K562 (cell line): ENCODE measurements at regions not wholly inside any gene's neighbourhood (a gene's known extent, or its start where the extent isn't known, plus 50 kb on each side); places are given as distances from the start of the nearest gene placed in this dataset.

Experiments used
- ATAC-seq: fragments of 200-7000 bp; cut with Tn5 transposase; 3 replicates; pipeline ENCODE4 v1.9.1; 2020; ENCODE audit warnings: moderate library complexity
- BruUV-seq: library from RNA; stranded (reverse); fragments of 400-500 nt; replicated peaks from 2 replicates; lab custom pipeline; 2021; lab: Mats Ljungman, UMichigan
- CTCF ChIA-PET: fragments of 300-600 bp; formaldehyde crosslinking; extraction: SDS; loops from one replicate; lab custom pipeline; 2021; ENCODE audit warnings: low intra/inter-chr PET ratio; lab: Yijun Ruan, JAX
- POLR2A ChIA-PET: fragments of 300-600, 350-650 bp; sonication (Branson Sonifier 250); formaldehyde crosslinking; extraction: SDS; loops from one replicate; lab custom pipeline; 2021; ENCODE audit warnings: antibody characterized with exemption, inconsistent platforms; lab: Yijun Ruan, JAX
- DNase-seq, 4 experiments: peaks; one replicate each; pipeline versions ENCODE4 v3.0.0 to v3.0.0-alpha.2; 2011 to 2018; ENCODE audit warnings: low spot score in 3 of 4, mixed read lengths in 3 of 4; ENCODE audit errors: extremely low read depth in 1 of 4
- FAIRE-seq: peaks from 2 replicates; lab custom pipeline; 2011; peaks lifted over from hg19 to GRCh38; lab: Jason Lieb, UNC
- H2AFZ ChIP-seq: 2 replicates; pipeline ENCODE4 v1.6.0; 2011; ENCODE audit warnings: low read depth, low read length, control low read depth, inconsistent platforms
- H3K27ac ChIP-seq: fragments of 200-600 bp; 3 replicates; pipeline ENCODE4 v1.8.0; 2011; ENCODE audit warnings: low read depth, mild to moderate bottlenecking, control low read depth, inconsistent platforms, low read length, moderate library complexity, mixed read lengths; ENCODE audit errors: extremely low read depth
- H3K27me3 ChIP-seq, 2 experiments: fragments of 300-600 bp in 1 of 2; 2 replicates in 1 of 2; 3 replicates in 1 of 2; pipeline versions ENCODE4 v1.6.0 to v1.8.0; 2011; ENCODE audit warnings: inconsistent platforms in 2 of 2, low read length in 2 of 2, mild to moderate bottlenecking in 1 of 2, mixed read lengths in 1 of 2, moderate library complexity in 1 of 2; ENCODE audit not compliant: control insufficient read depth in 2 of 2, insufficient read depth in 2 of 2
- H3K36me3 ChIP-seq: fragments of 300-600 bp; 3 replicates; pipeline ENCODE4 v1.8.0; 2011; ENCODE audit warnings: mild to moderate bottlenecking, low read length, inconsistent platforms; ENCODE audit not compliant: control insufficient read depth, insufficient read depth
- H3K4me1 ChIP-seq, 2 experiments: fragments of 200-600 bp in 1 of 2; replicated peaks in 1 of 2; 2 replicates in 1 of 2; 3 replicates in 1 of 2; pipeline versions ENCODE4 v1.5.1 to v1.8.0; 2011; ENCODE audit warnings: inconsistent platforms in 2 of 2, low read length in 2 of 2, mild to moderate bottlenecking in 1 of 2, mixed read lengths in 1 of 2, moderate library complexity in 1 of 2; ENCODE audit not compliant: control insufficient read depth in 2 of 2, insufficient read depth in 2 of 2
- H3K4me2 ChIP-seq: 2 replicates; pipeline ENCODE4 v1.6.1; 2011; ENCODE audit warnings: low read length, control low read depth, inconsistent platforms, mixed read lengths; ENCODE audit not compliant: insufficient read depth
- H3K4me3 ChIP-seq: fragments of 200-600 bp; sonication (generic), shearing (Covaris generic); 2 replicates; pipeline ENCODE4 v1.5.1; 2016; ENCODE audit warnings: control low read depth, inconsistent platforms
- H3K79me2 ChIP-seq: fragments of 200-600 bp; 3 replicates; pipeline ENCODE4 v1.8.0; 2011; ENCODE audit warnings: low read length, inconsistent platforms; ENCODE audit not compliant: control insufficient read depth, insufficient read depth
- H3K9ac ChIP-seq, 2 experiments: 2 replicates each; pipeline versions ENCODE4 v1.6.0 to v1.6.1; 2011; ENCODE audit warnings: low read depth in 2 of 2, low read length in 2 of 2, control low read depth in 1 of 2, inconsistent platforms in 1 of 2, mild to moderate bottlenecking in 1 of 2, mixed read lengths in 1 of 2; ENCODE audit not compliant: insufficient read depth in 1 of 2
- H3K9me1 ChIP-seq: one replicate; pipeline ENCODE4 v1.6.0; 2011; ENCODE audit warnings: inconsistent platforms, mild to moderate bottlenecking, low read length, moderate library complexity; ENCODE audit not compliant: control insufficient read depth, insufficient read depth
- H3K9me3 ChIP-seq: replicated peaks from 2 replicates; pipeline ENCODE4 v1.5.1; 2011; ENCODE audit warnings: low read depth, low read length, inconsistent platforms; ENCODE audit not compliant: control insufficient read depth, insufficient read depth
- H4K20me1 ChIP-seq: replicated peaks from 2 replicates; pipeline ENCODE4 v1.6.1; 2011; ENCODE audit warnings: low read length, inconsistent platforms, mixed read lengths; ENCODE audit not compliant: control insufficient read depth, insufficient read depth
- CTCF ChIP-seq, 3 experiments: IDR thresholded peaks in 2 of 3; conservative IDR thresholded peaks in 1 of 3; 2 replicates each; pipeline ENCODE4 v1.5.1; 2011 to 2012; ENCODE audit warnings: low read length in 3 of 3, mild to moderate bottlenecking in 3 of 3, control low read depth in 2 of 3, improper control_type of control experiment in 1 of 3, inconsistent platforms in 1 of 3, low read depth in 1 of 3, mixed read lengths in 1 of 3, moderate library complexity in 1 of 3; ENCODE audit not compliant: insufficient read depth in 2 of 3
- HBP1 ChIP-seq: fragments of 450-650 bp; formaldehyde crosslinking; IDR thresholded peaks from 2 replicates; pipeline ENCODE4 v1.4.0; 2022; ENCODE audit warnings: missing genetic modification characterization
- HEY1 ChIP-seq: fragments of 250-450 bp; sonication (Bioruptor Pico); IDR thresholded peaks from 2 replicates; pipeline ENCODE4 v1.5.0; 2020; ENCODE audit warnings: mild to moderate bottlenecking, moderate library complexity, borderline replicate concordance
- PCBP1 ChIP-seq: fragments of 200-400 bp; formaldehyde crosslinking; IDR thresholded peaks from 2 replicates; pipeline ENCODE4 v1.6.1; 2018; ENCODE audit warnings: mild to moderate bottlenecking, low read depth, low read length; ENCODE audit not compliant: poor library complexity, severe bottlenecking
- SMAD1 ChIP-seq: fragments of 150-350 bp; IDR thresholded peaks from 2 replicates; pipeline ENCODE4 v1.6.1; 2014; ENCODE audit warnings: low read length, low read depth; ENCODE audit not compliant: partially characterized antibody
- SMARCB1 ChIP-seq: IDR thresholded peaks from 2 replicates; pipeline ENCODE4 v1.6.1; 2011; ENCODE audit warnings: improper control_type of control experiment, low read depth; ENCODE audit not compliant: insufficient read length
- SRSF1 ChIP-seq: fragments of 200-400 bp; formaldehyde crosslinking; IDR thresholded peaks from 2 replicates; pipeline ENCODE4 v1.6.1; 2017; ENCODE audit warnings: mild to moderate bottlenecking, low read depth, low read length, moderate library complexity
- U2AF2 ChIP-seq: fragments of 200-400 bp; formaldehyde crosslinking; optimal IDR thresholded peaks from 2 replicates; pipeline ENCODE3; 2017; ENCODE audit warnings: low read depth, mild to moderate bottlenecking, low read length
- ZBTB5 ChIP-seq: fragments of 450-650 bp; IDR thresholded peaks from 2 replicates; pipeline ENCODE4 v1.6.1; 2017; ENCODE audit warnings: antibody characterized with exemption
- ZFPM2 ChIP-seq: fragments of 250-450 bp; sonication (Bioruptor Pico); IDR thresholded peaks from 2 replicates; pipeline ENCODE4 v1.5.1; 2022; ENCODE audit warnings: mild to moderate bottlenecking
- ZKSCAN1 ChIP-seq: fragments of 150-350 bp; IDR thresholded peaks from 2 replicates; pipeline ENCODE4 v1.6.1; 2016; ENCODE audit warnings: low read depth, low read length
- ZNF395 ChIP-seq: fragments of 200-800 bp; sonication (Bioruptor generic); IDR thresholded peaks from 2 replicates; pipeline ENCODE4 v1.6.1; 2017; ENCODE audit warnings: missing genetic modification characterization, missing compliant biosample characterization
- ZNF586 ChIP-seq: fragments of 450-650 bp; formaldehyde crosslinking; conservative IDR thresholded peaks from 2 replicates; pipeline ENCODE4 v1.4.0; 2020; ENCODE audit warnings: mild to moderate bottlenecking, moderate library complexity
- WGBS: fragments of 100-300 bp; shearing (Covaris generic); methylation state at CpG from one replicate; pipeline ENCODE4 v1.1.6; 2016; ENCODE audit warnings: low coverage, mixed read lengths; ENCODE audit not compliant: insufficient coverage; ENCODE audit errors: missing lambda C conversion rate; 5-methylcytosine and 5-hydroxymethylcytosine counted together
- in situ Hi-C: fragments of 300-500 bp; cut with MboI; formaldehyde crosslinking; loops from 4 replicates; pipeline ENCODE4 v1.15.0; 2018; ENCODE audit warnings: inconsistent platforms, mixed read lengths
- intact Hi-C: fragments of 100-400 bp; cut with micrococcal nuclease; formaldehyde crosslinking; loops from 2 replicates; pipeline ENCODE4 v1.14.2; 2022

GRCh38 chr6:82040405-82041221 lies 206.9 kb downstream of the IBTK start (continued):
- TF ChIP-seq CTCF (IDR thresholded peaks at IDR 0.05 in 2 of 3, conservative IDR thresholded peaks at IDR 0.05 in 1 of 3; ENCODE audit: insufficient read depth in 2 of 3, low read depth in 1 of 3, low read length in 3 of 3) (peak; percentile 42 to 69 (median 67); a peak in 5 of 6 replicates), SMARCB1 (no peak), HEY1 (CRISPR knock-in tag) (no peak)
- TF ChIP-seq, all 486 proteins: peak for 3

GRCh38 chr6:82038631-82039030 lies 208.9 kb downstream of the IBTK start:
- POLR2A ChIA-PET: no interaction called here
- DNase-seq: no peak
- TF ChIP-seq U2AF2 (no peak), PCBP1 (no peak), SMAD1 (no peak), ZBTB5 (no peak), ZKSCAN1 (no peak), ZNF586 (CRISPR knock-in tag) (no peak), SRSF1 (no peak), ZNF395 (CRISPR knock-in tag) (no peak), HBP1 (CRISPR knock-in tag) (no peak), ZFPM2 (CRISPR knock-in tag) (no peak)
- TF ChIP-seq, all 486 proteins: peak for 0
- ATAC-seq (no peak), FAIRE-seq (no peak)
- BruUV-seq: no TSS peak
- H3K4me3 ChIP-seq: no peak overlapping the region
- H3K9me3 ChIP-seq: no peaks in the 10 kb centered on the region
- no peak overlapping the region for H3K4me2 ChIP-seq
- no peaks in the 10 kb centered on the region for H3K27me3 ChIP-seq
- intact Hi-C loops (no loop called here), in situ Hi-C loops (no loop called here)
- 0% methylated on average over 5 of the region's 5 CpGs for WGBS
- no peaks in the 10 kb centered on the region for H4K20me1 ChIP-seq
- no peaks in the 10 kb centered on the region for H3K9me1 ChIP-seq
- H3K27ac ChIP-seq: no peak overlapping the region
- CTCF ChIA-PET: no interaction called here
- no peak overlapping the region for H3K9ac ChIP-seq
- H2AFZ ChIP-seq: no peak overlapping the region
- H3K79me2 ChIP-seq: no peaks in the 10 kb centered on the region
- H3K36me3 ChIP-seq: no peaks in the 10 kb centered on the region
- H3K4me1 ChIP-seq: no peaks in the 10 kb centered on the region
